ENCODE measurements at regions not wholly inside any gene's neighbourhood (a gene's known extent, or its start where the extent isn't known, plus 50 kb on each side); places are given as distances from the start of the nearest gene placed in this dataset.

DNA sequence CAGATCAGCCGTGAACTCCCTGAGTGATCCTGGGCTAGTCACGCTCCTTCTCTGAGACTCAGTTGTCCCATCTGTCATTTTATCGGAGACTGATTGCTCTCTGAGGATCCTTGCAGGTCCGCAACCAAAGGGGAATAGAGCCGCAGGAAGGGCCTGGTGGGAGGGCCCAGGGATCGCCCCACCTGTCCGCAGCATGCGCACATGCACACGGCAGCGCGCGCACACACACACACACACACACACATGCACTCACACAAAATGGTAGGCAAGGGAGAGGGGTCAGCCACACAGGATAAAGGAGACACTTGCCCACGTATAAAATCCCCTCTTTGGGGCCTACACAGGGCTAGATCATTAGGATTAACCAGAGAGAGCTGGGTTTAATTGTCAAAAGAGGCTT is 95.6 kb upstream of the FOXP4 start:
- no peak for DNase-seq (ENCODE audit: low read depth)

DNA sequence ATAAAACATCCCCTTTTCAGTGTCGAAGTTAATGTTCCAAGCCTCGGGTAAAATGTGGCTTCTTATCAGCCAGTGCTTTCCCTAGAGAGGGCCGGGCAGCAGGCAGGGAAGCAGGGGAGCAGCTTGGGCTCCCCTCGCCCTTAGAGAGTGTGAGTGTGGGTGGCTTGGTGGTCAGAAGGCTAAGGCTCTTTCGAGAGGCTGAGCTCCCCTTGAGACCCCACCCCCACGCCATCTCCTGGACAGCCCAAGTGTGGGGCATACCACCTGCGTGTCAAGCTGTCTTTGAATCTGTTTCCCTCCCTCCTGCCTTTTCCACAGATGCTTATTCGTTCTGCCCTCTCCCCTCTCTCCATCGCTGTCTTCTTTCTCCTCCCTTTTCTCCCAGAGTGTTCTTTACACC is 95.1 kb upstream of the FOXP4 start:
- DNase-seq (ENCODE audit: low read depth) = no peak

DNA sequence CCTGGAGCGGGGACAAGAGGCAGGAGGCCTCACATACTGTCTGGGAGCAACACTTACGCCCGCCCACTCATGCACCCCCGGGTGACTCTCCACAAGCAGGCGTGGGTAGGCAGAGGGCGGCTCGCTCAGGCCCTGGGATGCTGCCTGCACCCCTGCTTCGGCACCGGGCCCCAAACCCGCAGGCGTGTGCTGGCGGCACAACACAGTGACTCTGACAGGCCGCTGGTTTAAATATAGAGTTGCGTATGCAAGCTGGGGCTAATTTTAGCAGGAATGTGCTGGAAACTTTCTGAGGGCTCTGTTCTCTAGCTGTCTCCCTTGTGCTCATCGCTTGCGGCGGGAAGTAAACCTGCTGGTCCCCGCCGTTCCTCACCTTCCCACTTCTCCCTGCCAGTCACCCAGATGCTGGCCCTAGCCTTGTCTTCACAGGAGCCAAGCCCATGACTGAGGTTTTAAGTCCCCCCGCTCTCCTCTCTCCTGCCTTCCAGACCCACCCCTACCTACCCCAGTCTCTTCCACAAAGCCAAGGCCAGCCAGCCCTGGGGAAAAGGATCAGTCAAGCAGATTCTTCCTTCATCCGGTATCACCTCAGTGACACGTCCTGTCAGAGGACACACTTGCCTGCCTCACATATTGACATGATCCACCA is 94.5 kb upstream of the FOXP4 start:
- no peak for DNase-seq (ENCODE audit: low read depth)

DNA sequence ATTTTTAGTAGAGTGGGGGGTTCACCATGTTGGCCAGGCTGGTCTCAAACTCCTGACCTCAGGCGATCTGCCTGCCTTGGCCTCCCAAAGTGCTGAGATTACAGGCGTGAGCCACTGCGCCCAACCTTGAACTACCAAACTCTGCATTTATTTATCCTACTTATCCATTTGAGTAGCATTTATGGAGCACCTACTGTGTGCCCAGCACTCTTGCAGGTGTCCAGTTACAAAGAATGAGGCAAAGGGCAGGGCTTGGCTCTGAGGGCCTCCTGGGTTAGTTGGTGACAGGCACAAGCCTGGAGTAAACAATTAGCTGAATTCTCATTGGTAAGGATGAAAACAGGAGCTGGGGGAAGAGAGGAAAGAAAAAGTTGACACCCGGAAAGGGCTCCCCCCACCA is 93.4 kb upstream of the FOXP4 start:
- DNase-seq (ENCODE audit: low read depth) = no peak

DNA sequence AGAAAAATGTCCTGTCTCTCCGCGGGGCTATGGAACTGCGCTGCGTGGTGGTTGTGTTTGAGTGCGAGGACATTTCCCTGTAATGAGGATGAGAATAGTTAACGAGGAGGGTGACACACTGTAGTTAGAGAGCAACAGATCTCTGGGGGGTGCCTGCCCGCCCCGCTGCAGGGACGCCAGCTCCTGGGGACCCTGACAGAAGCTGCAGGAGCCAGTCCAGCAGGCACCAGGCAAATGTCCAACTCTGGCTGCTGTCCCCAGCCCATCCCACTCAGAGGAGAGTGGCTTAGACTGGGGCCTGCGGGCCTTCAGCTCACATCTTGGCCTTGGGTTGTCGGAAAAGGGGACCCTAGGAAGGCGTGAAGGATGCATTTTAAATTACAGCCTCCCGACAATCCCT is 92.9 kb upstream of the FOXP4 start:
- no peak for DNase-seq (ENCODE audit: low read depth)

- DNase-seq (ENCODE audit: low read depth) = no peak
Observed at GRCh38 chr6:41454189-41454789, 91.9 kb upstream of the FOXP4 start.

DNA sequence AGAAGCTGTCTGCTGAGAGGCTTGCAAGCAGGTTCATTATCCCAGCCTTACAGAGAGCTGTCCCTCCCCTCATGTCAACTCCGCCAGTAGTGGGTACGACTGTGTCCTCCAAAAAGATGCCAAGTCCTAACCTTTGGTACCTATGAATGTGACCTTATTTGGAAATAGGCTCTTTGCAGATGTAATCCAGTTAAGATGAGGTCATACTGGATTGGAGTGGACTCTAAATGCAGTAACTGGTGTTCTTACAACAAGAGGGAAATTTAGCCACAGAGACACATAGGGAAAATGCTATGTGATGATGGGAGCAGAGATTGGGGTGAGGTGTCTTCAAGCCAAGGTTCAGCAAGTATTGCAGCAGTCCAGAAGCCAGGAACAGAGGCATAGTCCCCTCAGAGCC is 90.8 kb upstream of the FOXP4 start:
- no peak for DNase-seq (ENCODE audit: low read depth)

DNA sequence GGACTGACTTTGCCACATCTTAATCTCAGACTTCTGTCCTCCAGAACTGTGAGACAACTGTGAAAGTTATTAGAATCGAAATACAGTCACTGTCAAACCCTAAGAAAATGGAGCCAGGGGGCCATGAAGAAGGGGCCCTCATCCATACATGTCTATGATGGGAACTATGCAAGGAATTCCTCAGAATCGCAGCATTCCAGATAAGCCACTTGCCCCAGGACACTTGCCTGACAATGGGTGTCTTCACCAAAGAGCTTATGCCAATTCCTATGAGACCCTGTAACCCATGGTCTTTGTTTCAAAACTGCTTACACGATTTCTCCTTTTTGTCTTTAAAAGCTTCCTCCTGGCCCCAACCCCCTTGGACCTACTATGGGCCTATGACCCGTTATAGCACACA is 90.4 kb upstream of the FOXP4 start:
- no peak for DNase-seq (ENCODE audit: low read depth)

DNA sequence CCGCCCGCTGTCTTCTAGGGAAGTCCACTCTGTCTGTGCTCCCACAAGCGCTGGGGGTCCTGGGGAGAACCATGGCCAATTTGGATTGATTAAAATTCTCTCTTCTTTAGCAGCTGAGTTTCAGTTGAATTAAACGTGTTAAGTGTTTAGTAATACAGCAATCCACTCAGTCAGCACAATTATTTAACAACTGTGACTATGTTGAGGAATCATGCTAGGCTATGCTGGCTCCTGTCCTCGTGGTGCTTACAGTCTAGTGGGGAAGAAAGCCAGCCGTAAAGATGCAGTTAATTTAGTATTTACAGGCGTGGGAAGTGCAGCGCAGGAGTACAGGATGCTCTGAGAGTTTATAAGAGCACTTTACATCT is 88.9 kb upstream of the FOXP4 start:
- DNase-seq (ENCODE audit: low read depth) = no peak

GRCh38 chr6:41459738-41460137 is 86.4 kb upstream of the FOXP4 start:
- DNase-seq (ENCODE audit: low read depth) = no peak

GRCh38 chr6:41460742-41461336 is 85.3 kb upstream of the FOXP4 start:
- DNase-seq (ENCODE audit: low read depth) = no peak

GRCh38 chr6:41462033-41462432 is 84.1 kb upstream of the FOXP4 start:
- DNase-seq (ENCODE audit: low read depth) = no peak

DNA sequence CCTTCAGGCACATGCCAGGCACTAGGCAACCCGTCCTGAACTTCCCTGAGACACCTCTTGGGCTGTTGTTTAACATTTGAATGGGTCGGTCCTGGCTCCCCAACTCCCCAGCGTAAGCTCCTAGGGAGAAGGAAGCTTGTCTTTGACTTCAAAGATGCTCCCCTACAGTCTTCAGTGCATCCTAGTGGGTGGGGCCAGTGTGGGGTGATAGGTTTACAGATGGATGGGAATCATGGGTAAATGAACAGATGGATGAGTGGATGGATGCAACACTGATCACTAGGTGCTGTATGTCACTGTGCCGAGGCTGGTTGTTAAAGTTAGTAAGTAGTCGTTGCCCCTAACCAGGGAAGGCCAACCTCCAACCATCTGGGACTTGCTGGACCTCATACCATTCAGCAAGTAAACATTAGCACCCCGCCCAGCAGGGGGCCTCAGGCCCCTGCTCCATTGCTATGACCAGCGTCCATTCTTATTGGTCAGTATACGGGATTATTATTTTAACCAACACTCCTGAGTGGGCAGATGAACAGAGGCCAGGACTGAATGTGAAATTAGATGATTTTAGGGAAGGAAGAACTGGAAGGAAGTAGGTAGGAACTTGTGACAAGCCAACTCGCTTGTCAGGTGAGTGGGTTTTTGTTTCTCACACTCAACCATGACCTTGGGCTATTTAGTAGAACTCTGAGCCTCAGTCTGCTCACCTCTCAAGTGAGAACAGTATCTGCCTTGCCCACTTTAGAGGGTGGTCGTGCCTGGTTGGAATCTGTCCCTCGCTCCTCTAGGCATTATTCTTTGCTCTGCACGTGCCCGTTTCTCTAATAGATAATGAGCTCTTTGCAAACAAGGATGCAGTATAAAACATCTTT is 82.9 kb upstream of the FOXP4 start:
- peak; percentile 73 for DNase-seq (ENCODE audit: low read depth)

DNA sequence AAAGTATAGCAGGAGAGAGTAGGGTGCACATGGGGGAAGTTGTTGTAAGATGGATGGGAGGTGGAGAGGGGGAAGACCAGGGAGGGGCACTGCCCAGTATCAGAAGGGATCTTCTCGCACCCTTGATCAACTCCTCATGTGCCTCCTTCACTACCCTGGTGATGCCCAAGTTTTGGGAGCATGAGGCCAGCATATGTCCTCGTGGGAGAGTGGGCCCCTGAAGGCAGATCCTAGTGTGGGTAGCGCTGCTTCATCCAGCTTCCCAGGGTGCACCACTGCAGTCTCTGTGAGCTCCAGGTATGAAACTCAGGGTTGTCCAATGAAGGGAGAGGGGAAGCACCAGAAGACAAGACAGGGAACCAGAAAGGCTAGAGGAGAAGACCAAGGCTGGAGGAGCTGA is 82.2 kb upstream of the FOXP4 start:
- no peak for DNase-seq (ENCODE audit: low read depth)

- no peak for DNase-seq (ENCODE audit: low read depth)
Observed at GRCh38 chr6:41464481-41464880, 81.7 kb upstream of the FOXP4 start.

- DNase-seq (ENCODE audit: low read depth) = peak; percentile 15
Observed at GRCh38 chr6:41466437-41466990, 79.7 kb upstream of the FOXP4 start.

GRCh38 chr6:41467061-41467460 is 79.1 kb upstream of the FOXP4 start:
- DNase-seq (ENCODE audit: low read depth) = no peak

GRCh38 chr6:41467627-41468404 is 78.4 kb upstream of the FOXP4 start:
- no peak for DNase-seq (ENCODE audit: low read depth)

DNA sequence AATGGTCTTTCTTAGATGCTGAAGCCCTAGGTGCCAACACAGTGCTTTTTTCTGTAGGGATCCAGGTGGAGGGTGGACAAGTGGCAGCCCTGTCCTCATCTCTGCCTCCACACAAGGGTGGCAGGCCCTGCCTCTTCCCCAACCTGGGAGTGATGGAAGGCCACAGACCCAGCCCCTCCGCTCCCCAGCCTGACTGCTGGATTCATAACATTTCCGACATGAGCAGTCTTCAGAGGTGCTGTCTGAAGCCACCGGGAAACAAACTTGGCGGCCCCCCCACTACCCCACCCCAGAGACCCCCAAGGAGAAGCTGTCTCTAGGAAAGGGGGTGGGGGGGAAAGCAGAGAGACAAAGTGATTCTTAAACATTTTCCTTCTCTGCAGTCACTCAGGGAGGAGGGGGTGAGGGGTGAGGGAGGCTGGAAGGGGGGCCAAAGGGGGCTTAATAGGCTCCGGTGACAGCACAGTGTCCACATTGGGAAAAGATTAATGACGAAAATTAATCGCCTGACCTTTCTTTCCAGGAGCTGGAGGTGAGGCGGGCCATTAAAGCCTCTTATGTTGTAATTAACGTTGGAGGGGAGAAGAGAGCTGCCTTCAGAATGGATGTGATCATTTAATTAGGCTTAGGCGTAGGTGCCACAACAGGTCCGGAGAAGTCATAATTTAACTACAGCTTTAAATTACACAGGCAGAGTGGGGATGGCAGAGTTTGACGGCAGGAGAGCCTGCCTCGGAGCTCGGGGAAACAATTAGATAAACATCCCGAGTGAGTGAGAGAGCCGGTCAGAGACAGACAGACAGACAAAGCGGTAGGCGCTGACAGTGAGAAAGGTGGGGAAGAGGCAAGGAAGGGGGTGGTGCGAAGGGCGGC is 76.8 kb upstream of the FOXP4 start:
- DNase-seq (ENCODE audit: low read depth) = no peak

GRCh38 chr6:41470029-41470330 is 76.2 kb upstream of the FOXP4 start:
- peak; percentile 9 for DNase-seq (ENCODE audit: low read depth)

All from renal cortical epithelial cell (primary cell).